Keratinocyte (primary cell): ENCODE measurements at regions not wholly inside any gene's neighbourhood (a gene's known extent, or its start where the extent isn't known, plus 50 kb on each side); places are given as distances from the start of the nearest gene placed in this dataset.

Experiments
- DNase-seq: peaks from one replicate; pipeline ENCODE4 v3.0.0-alpha.2; 2011; ENCODE audit warnings: low read depth, missing footprints, low spot score
- FAIRE-seq: peaks from 2 replicates; lab custom pipeline; 2011; peaks lifted over from hg19 to GRCh38; lab: Jason Lieb, UNC
- H2AFZ ChIP-seq: 2 replicates; pipeline ENCODE4 v1.6.0; 2012; ENCODE audit warnings: low read length, control low read depth, inconsistent platforms; ENCODE audit not compliant: control insufficient read depth
- H3K27ac ChIP-seq: 2 replicates; pipeline ENCODE4 v1.5.1; 2011; ENCODE audit warnings: low read length; ENCODE audit not compliant: control insufficient read depth, insufficient read depth
- H3K27me3 ChIP-seq: 3 replicates; pipeline ENCODE4 v1.6.0; 2011; ENCODE audit warnings: low read length; ENCODE audit not compliant: control insufficient read depth, insufficient read depth; ENCODE audit errors: extremely low read depth
- H3K36me3 ChIP-seq, 2 experiments: 2 replicates in 1 of 2; 3 replicates in 1 of 2; pipeline ENCODE4 v1.5.1; 2011; ENCODE audit warnings: low read length in 2 of 2, mild to moderate bottlenecking in 1 of 2; ENCODE audit not compliant: control insufficient read depth in 2 of 2, insufficient read depth in 2 of 2; ENCODE audit errors: extremely low read depth in 1 of 2
- H3K4me1 ChIP-seq: 3 replicates; pipeline ENCODE4 v1.5.1; 2011; ENCODE audit warnings: low read length; ENCODE audit not compliant: control insufficient read depth, insufficient read depth; ENCODE audit errors: extremely low read depth
- H3K4me2 ChIP-seq: 3 replicates; pipeline ENCODE4 v1.6.0; 2011; ENCODE audit warnings: low read depth, low read length; ENCODE audit not compliant: control insufficient read depth, insufficient read depth; ENCODE audit errors: extremely low read depth
- H3K4me3 ChIP-seq, 3 experiments: fragments of 200-600 bp in 1 of 3; sonication (generic) in 1 of 3; 2 replicates in 2 of 3; 3 replicates in 1 of 3; pipeline ENCODE4 v1.5.1; 2011 to 2016; ENCODE audit warnings: low read length in 3 of 3, mild to moderate bottlenecking in 3 of 3, control low read depth in 2 of 3, inconsistent platforms in 1 of 3, low read depth in 1 of 3, mixed read lengths in 1 of 3, mixed run types in 1 of 3, moderate library complexity in 1 of 3; ENCODE audit not compliant: control insufficient read depth in 2 of 3, insufficient read depth in 2 of 3; ENCODE audit errors: extremely low read depth in 1 of 3
- H3K79me2 ChIP-seq: 2 replicates; pipeline ENCODE4 v1.6.0; 2012; ENCODE audit warnings: low read length; ENCODE audit not compliant: control insufficient read depth, insufficient read depth
- H3K9ac ChIP-seq: 3 replicates; pipeline ENCODE4 v1.6.0; 2011; ENCODE audit warnings: low read length; ENCODE audit not compliant: control insufficient read depth, insufficient read depth; ENCODE audit errors: extremely low read depth
- H3K9me1 ChIP-seq: 3 replicates; pipeline ENCODE4 v1.6.0; 2011; ENCODE audit warnings: low read length; ENCODE audit not compliant: control insufficient read depth, insufficient read depth; ENCODE audit errors: extremely low read depth
- H3K9me3 ChIP-seq: 2 replicates; pipeline ENCODE4 v1.5.1; 2012; ENCODE audit warnings: low read depth, low read length; ENCODE audit not compliant: control insufficient read depth
- H4K20me1 ChIP-seq: 3 replicates; pipeline ENCODE4 v1.6.0; 2011; ENCODE audit warnings: low read length; ENCODE audit not compliant: control insufficient read depth, insufficient read depth; ENCODE audit errors: extremely low read depth
- CTCF ChIP-seq, 3 experiments: IDR thresholded peaks in 1 of 3; conservative IDR thresholded peaks in 1 of 3; optimal IDR thresholded peaks in 1 of 3; 2 replicates in 2 of 3; 3 replicates in 1 of 3; pipeline versions ENCODE3 to v1.5.1; 2011; ENCODE audit warnings: low read length in 3 of 3, mild to moderate bottlenecking in 3 of 3, moderate library complexity in 2 of 3, control low read depth in 1 of 3, inconsistent platforms in 1 of 3; ENCODE audit not compliant: insufficient read depth in 2 of 3; ENCODE audit errors: extremely low read depth in 1 of 3
- EZH2 ChIP-seq: IDR thresholded peaks from one replicate; pipeline ENCODE4 v1.6.1; 2012; ENCODE audit warnings: inconsistent platforms, mild to moderate bottlenecking, low read length, moderate library complexity
- dilution Hi-C: fragments of 300-500 bp; cut with MboI; formaldehyde crosslinking; loops from one replicate; pipeline ENCODE4 v1.7.0; 2020; ENCODE audit warnings: low sequenced_read_pairs; ENCODE audit not compliant: extremely low pct_ligation_motif_present

- Histone ChIP-seq H3K27ac (no peak overlapping the region), H3K9me3 (no peaks in the 10 kb centered on the region), H3K9ac (no peak overlapping the region), H3K27me3 (peaks cover 4% of the 10 kb centered on the region), H3K79me2 (no peaks in the 10 kb centered on the region), H3K4me2 (no peak overlapping the region), H3K4me1 (peaks cover 11% of the 10 kb centered on the region), H2AFZ (no peak overlapping the region), H3K9me1 (peaks cover 2% of the 10 kb centered on the region), H3K4me3 (no peak overlapping the region), H4K20me1 (no peaks in the 10 kb centered on the region), H3K36me3 (no peaks in the 10 kb centered on the region)
- TF ChIP-seq CTCF (optimal IDR thresholded peaks at IDR 0.05 in 1 of 3, IDR thresholded peaks at IDR 0.05 in 1 of 3, conservative IDR thresholded peaks at IDR 0.05 in 1 of 3; ENCODE audit: extremely low read depth in 1 of 3, insufficient read depth in 2 of 3, low read length in 3 of 3) (no peak), EZH2 (no peak)
- dilution Hi-C loops = no loop called here
- FAIRE-seq (no peak), DNase-seq (no peak)
Measured at GRCh38 chr2:8527676-8528075, 154.2 kb upstream of the ID2 start.

GRCh38 chr2:8528863-8529262, 153.0 kb upstream of the ID2 start:
- H3K4me1 ChIP-seq = peaks cover 5% of the 10 kb centered on the region
- peaks cover 4% of the 10 kb centered on the region for H3K27me3 ChIP-seq
- no peaks in the 10 kb centered on the region for H3K9me1 ChIP-seq
- DNase-seq (no peak), FAIRE-seq (no peak)
- no peak overlapping the region for H3K27ac ChIP-seq
- dilution Hi-C loops = no loop called here
- H4K20me1 ChIP-seq = no peaks in the 10 kb centered on the region
- H2AFZ ChIP-seq = no peak overlapping the region
- no peaks in the 10 kb centered on the region for H3K36me3 ChIP-seq
- no peaks in the 10 kb centered on the region for H3K79me2 ChIP-seq
- no peak overlapping the region for H3K4me3 ChIP-seq
- no peak overlapping the region for H3K4me2 ChIP-seq
- H3K9ac ChIP-seq = no peak overlapping the region
- no peak for TF ChIP-seq CTCF (optimal IDR thresholded peaks at IDR 0.05 in 1 of 3, IDR thresholded peaks at IDR 0.05 in 1 of 3, conservative IDR thresholded peaks at IDR 0.05 in 1 of 3; ENCODE audit: extremely low read depth in 1 of 3, insufficient read depth in 2 of 3, low read length in 3 of 3)
- TF ChIP-seq EZH2 = no peak
- H3K9me3 ChIP-seq = no peaks in the 10 kb centered on the region
